Suprapubic skin (tissue), 4 donors: ENCODE measurements at regions not wholly inside any gene's neighbourhood (a gene's known extent, or its start where the extent isn't known, plus 50 kb on each side); places are given as distances from the start of the nearest gene placed in this dataset.

ENCODE experiments used
- CTCF ChIP-seq, 2 donors: fragments of 200-600 bp in 1 of 2; fragments of 450-650 bp in 1 of 2; sonication (generic) in 1 of 2; IDR thresholded peaks; one replicate each; pipeline ENCODE4 v1.5.1; 2016 to 2019; ENCODE audit warnings: antibody characterized with exemption in 2 of 2, mild to moderate bottlenecking in 1 of 2, moderate library complexity in 1 of 2
- EP300 ChIP-seq: sonication (generic); formaldehyde crosslinking; IDR thresholded peaks from one replicate; pipeline ENCODE4 v1.6.1; 2017; ENCODE audit warnings: antibody characterized with exemption
- POLR2A ChIP-seq, 2 donors: fragments of 450-650 bp; IDR thresholded peaks; one replicate each; pipeline ENCODE4 v1.6.1; 2017; ENCODE audit warnings: antibody characterized with exemption in 2 of 2, mild to moderate bottlenecking in 2 of 2, moderate library complexity in 2 of 2
- POLR2AphosphoS5 ChIP-seq, 3 donors: sonication (generic); formaldehyde crosslinking; IDR thresholded peaks; one replicate each; pipeline ENCODE4 v1.6.1; 2017; ENCODE audit warnings: antibody characterized with exemption in 3 of 3

- TF ChIP-seq CTCF (IDR thresholded peaks at IDR 0.05) (no peak), EP300 (no peak), POLR2AphosphoS5 (IDR thresholded peaks at IDR 0.05) (no peak), POLR2A (IDR thresholded peaks at IDR 0.05) (no peak)
Observed at GRCh38 chr2:583666-584065, 93.5 kb downstream of the TMEM18 start.
